Small intestine (tissue), 7 donors: ENCODE measurements at regions not wholly inside any gene's neighbourhood (a gene's known extent, or its start where the extent isn't known, plus 50 kb on each side); places are given as distances from the start of the nearest gene placed in this dataset.
A peak's percentile ranks its signal among the peaks of the same experiment; 100 is the strongest.

Source experiments
- DNase-seq, 2 donors: peaks; one replicate each; pipeline versions ENCODE4 v3.0.0 to v3.0.0-alpha.2; 2013
- FAIRE-seq: peaks from 2 replicates; lab custom pipeline; 2012; peaks lifted over from hg19 to GRCh38; lab: Jason Lieb, UNC
- H3K27ac ChIP-seq, 3 donors: one replicate each; pipeline ENCODE4 v1.5.1; 2013; ENCODE audit warnings: low read length in 2 of 3, mild to moderate bottlenecking in 2 of 3, control low read depth in 1 of 3, inconsistent platforms in 1 of 3, low read depth in 1 of 3, moderate library complexity in 1 of 3
- H3K27me3 ChIP-seq, 3 donors: one replicate each; pipeline ENCODE4 v1.6.1; 2013; ENCODE audit warnings: low read length in 3 of 3, inconsistent platforms in 1 of 3; ENCODE audit not compliant: control insufficient read depth in 3 of 3, insufficient read depth in 3 of 3
- H3K36me3 ChIP-seq, 3 donors: one replicate each; pipeline ENCODE4 v1.6.1; 2013; ENCODE audit warnings: low read length in 3 of 3, inconsistent platforms in 1 of 3, low read depth in 1 of 3, mild to moderate bottlenecking in 1 of 3, moderate library complexity in 1 of 3; ENCODE audit not compliant: control insufficient read depth in 3 of 3, insufficient read depth in 2 of 3
- H3K4me1 ChIP-seq, 3 donors: one replicate each; pipeline ENCODE4 v1.6.1; 2013; ENCODE audit warnings: low read length in 2 of 3, inconsistent platforms in 1 of 3, low read depth in 1 of 3, mild to moderate bottlenecking in 1 of 3, moderate library complexity in 1 of 3; ENCODE audit not compliant: control insufficient read depth in 3 of 3, insufficient read depth in 2 of 3
- H3K4me3 ChIP-seq, 3 donors: one replicate each; pipeline ENCODE4 v1.5.1; 2013; ENCODE audit warnings: low read length in 3 of 3, control low read depth in 1 of 3, inconsistent platforms in 1 of 3, low read depth in 1 of 3, mild to moderate bottlenecking in 1 of 3, moderate library complexity in 1 of 3
- H3K9me3 ChIP-seq, 2 donors: one replicate each; pipeline ENCODE4 v1.6.1; 2013; ENCODE audit warnings: low read depth in 1 of 2, low read length in 1 of 2; ENCODE audit not compliant: control insufficient read depth in 2 of 2, insufficient read depth in 1 of 2
- WGBS, 3 donors: extraction: QIAGEN DNeasy Blood & Tissue Kit; methylation state at CpG; one replicate each; pipeline ENCODE4 v1.1.7; 2013; 5-methylcytosine and 5-hydroxymethylcytosine counted together
- donor health status: healthy with polysubstance abuse.
- donor health status: control.
- donor health status: control.
- donor health status: Bipolar disorder and iron deficiency.
- donor health status: healthy.

- H3K27me3 ChIP-seq: no peaks in the 10 kb centered on the region
- WGBS, 3 donors: 72 to 80% (median 78%) methylated on average over 1 of the region's 1 CpG
- H3K4me1 ChIP-seq: no peaks in the 10 kb centered on the region
- H3K36me3 ChIP-seq: no peaks in the 10 kb centered on the region
- DNase-seq (no peak), FAIRE-seq (no peak)
- no peaks in the 10 kb centered on the region for H3K9me3 ChIP-seq
- no peak overlapping the region for H3K4me3 ChIP-seq
- no peak overlapping the region for H3K27ac ChIP-seq
These were observed 211.4 kb upstream of the GYPC start for GRCh38 chr2:126444512-126444911.

- 80 to 90% (median 84%) methylated on average over 3 of the region's 3 CpGs for WGBS, 3 donors
- no peaks in the 10 kb centered on the region for H3K27me3 ChIP-seq
- no peak overlapping the region for H3K4me3 ChIP-seq
- H3K27ac ChIP-seq: no peak overlapping the region
- DNase-seq (no peak), FAIRE-seq (no peak)
- H3K36me3 ChIP-seq: no peaks in the 10 kb centered on the region
- H3K4me1 ChIP-seq: no peaks in the 10 kb centered on the region
- H3K9me3 ChIP-seq: no peaks in the 10 kb centered on the region
These were observed 209.8 kb upstream of the GYPC start for GRCh38 chr2:126446106-126446695.

GRCh38 chr2:126448611-126449010 lies 207.3 kb upstream of the GYPC start:
- Histone ChIP-seq H3K36me3 (no peaks in the 10 kb centered on the region), H3K9me3 (no peaks in the 10 kb centered on the region), H3K27me3 (no peaks in the 10 kb centered on the region), H3K27ac (no peak overlapping the region), H3K4me1 (no peaks in the 10 kb centered on the region), H3K4me3 (no peak overlapping the region)
- peak in 1 of 2 donors; percentile 43 for DNase-seq
- 9 to 33% (median 20%) methylated on average over 5 of the region's 5 CpGs for WGBS, 3 donors
- FAIRE-seq: no peak

- Histone ChIP-seq H3K36me3 (no peaks in the 10 kb centered on the region), H3K27ac (no peak overlapping the region), H3K9me3 (no peaks in the 10 kb centered on the region), H3K27me3 (no peaks in the 10 kb centered on the region), H3K4me3 (no peak overlapping the region), H3K4me1 (no peaks in the 10 kb centered on the region)
- WGBS, 3 donors: 66 to 85% (median 71%) methylated on average over 2 of the region's 2 CpGs
- FAIRE-seq (no peak), DNase-seq (no peak)
These were observed 206.3 kb upstream of the GYPC start for GRCh38 chr2:126449677-126450076.

GRCh38 chr2:126463892-126464674 lies 191.9 kb upstream of the GYPC start:
- 70 to 75% (median 74%) methylated on average over 8 of the region's 8 CpGs for WGBS, 3 donors
- H3K36me3 ChIP-seq: no peaks in the 10 kb centered on the region
- no peak overlapping the region for H3K4me3 ChIP-seq
- H3K9me3 ChIP-seq: no peaks in the 10 kb centered on the region
- DNase-seq (no peak), FAIRE-seq (no peak)
- no peak overlapping the region for H3K27ac ChIP-seq
- H3K27me3 ChIP-seq: no peaks in the 10 kb centered on the region
- H3K4me1 ChIP-seq: no peaks in the 10 kb centered on the region

- Histone ChIP-seq H3K27ac (no peak overlapping the region), H3K27me3 (no peaks in the 10 kb centered on the region), H3K36me3 (no peaks in the 10 kb centered on the region), H3K9me3 (no peaks in the 10 kb centered on the region), H3K4me1 (no peaks in the 10 kb centered on the region), H3K4me3 (no peak overlapping the region)
- WGBS, 3 donors: 56 to 82% (median 71%) methylated on average over 6 of the region's 6 CpGs
- DNase-seq (no peak), FAIRE-seq (no peak)
These were observed 188.4 kb upstream of the GYPC start for GRCh38 chr2:126467367-126468054.

GRCh38 chr2:126475031-126475430 lies 180.9 kb upstream of the GYPC start:
- Histone ChIP-seq H3K4me3 (no peak overlapping the region), H3K36me3 (no peaks in the 10 kb centered on the region), H3K4me1 (no peaks in the 10 kb centered on the region), H3K27me3 (no peaks in the 10 kb centered on the region), H3K9me3 (no peaks in the 10 kb centered on the region), H3K27ac (no peak overlapping the region)
- 63 to 88% (median 65%) methylated on average over 3 of the region's 3 CpGs for WGBS, 3 donors
- no peak for FAIRE-seq
- no peak for DNase-seq

- H3K9me3 ChIP-seq: no peaks in the 10 kb centered on the region
- no peaks in the 10 kb centered on the region for H3K27me3 ChIP-seq
- H3K4me3 ChIP-seq: no peak overlapping the region
- 25 to 42% (median 32%) methylated on average over 5 of the region's 5 CpGs for WGBS, 3 donors
- H3K36me3 ChIP-seq: no peaks in the 10 kb centered on the region
- H3K27ac ChIP-seq: no peak overlapping the region
- FAIRE-seq: no peak
- H3K4me1 ChIP-seq: no peaks in the 10 kb centered on the region
- no peak for DNase-seq
These were observed 179.3 kb upstream of the GYPC start for GRCh38 chr2:126476691-126477090.
